ENCODE measurements at regions not wholly inside any gene's neighbourhood (a gene's known extent, or its start where the extent isn't known, plus 50 kb on each side); places are given as distances from the start of the nearest gene placed in this dataset.
"Not testable (repeated sequence)": the region's sequence is repeated elsewhere in the genome, so short reads cannot be mapped to it uniquely, and the experiment has no call there.

DNA sequence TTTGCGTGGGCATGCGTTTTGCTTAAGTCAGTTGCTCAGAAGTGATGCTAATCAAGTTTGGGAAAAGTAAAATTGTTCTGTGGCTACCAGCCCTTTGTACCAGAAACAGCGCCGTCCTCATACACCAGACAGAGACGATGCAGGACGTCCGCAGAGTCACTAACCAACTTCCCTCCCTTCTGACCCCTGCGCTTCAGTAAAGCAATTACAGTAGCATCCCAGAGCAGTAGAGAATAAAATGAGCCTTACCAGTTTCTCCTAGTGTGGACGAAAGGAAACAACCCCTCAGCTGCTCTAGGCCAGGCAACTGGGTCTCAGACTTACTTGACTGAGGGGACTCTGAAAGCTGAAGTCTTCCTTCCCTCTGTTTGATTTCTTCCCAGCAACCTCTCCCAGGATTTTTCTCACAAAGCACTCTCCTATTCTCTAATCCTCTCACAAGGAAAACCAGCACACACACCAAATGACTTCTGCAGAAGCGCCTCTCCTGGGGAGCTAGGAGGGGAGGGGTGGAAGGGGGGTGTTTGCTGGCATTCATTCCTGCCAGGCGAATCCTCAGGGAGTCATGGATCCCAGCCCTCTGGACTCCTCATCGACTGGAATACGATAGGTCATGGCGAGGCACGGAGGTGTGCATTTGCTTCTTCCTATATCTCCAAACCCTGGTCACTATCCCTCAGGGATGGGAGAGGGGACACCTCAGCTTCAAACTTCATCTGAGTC, 56.0 kb upstream of the MID1 start:
- no peak overlapping the region for H3K27ac ChIP-seq
- no peaks in the 10 kb centered on the region for H3K36me3 ChIP-seq
- H3K27me3 ChIP-seq: no peaks in the 10 kb centered on the region
- H3K4me3 ChIP-seq: no peak overlapping the region
- no peaks in the 10 kb centered on the region for H3K4me1 ChIP-seq
- H3K9me3 ChIP-seq: no peaks in the 10 kb centered on the region
- DNase-seq: no peak
- TF ChIP-seq, protein P1, sequence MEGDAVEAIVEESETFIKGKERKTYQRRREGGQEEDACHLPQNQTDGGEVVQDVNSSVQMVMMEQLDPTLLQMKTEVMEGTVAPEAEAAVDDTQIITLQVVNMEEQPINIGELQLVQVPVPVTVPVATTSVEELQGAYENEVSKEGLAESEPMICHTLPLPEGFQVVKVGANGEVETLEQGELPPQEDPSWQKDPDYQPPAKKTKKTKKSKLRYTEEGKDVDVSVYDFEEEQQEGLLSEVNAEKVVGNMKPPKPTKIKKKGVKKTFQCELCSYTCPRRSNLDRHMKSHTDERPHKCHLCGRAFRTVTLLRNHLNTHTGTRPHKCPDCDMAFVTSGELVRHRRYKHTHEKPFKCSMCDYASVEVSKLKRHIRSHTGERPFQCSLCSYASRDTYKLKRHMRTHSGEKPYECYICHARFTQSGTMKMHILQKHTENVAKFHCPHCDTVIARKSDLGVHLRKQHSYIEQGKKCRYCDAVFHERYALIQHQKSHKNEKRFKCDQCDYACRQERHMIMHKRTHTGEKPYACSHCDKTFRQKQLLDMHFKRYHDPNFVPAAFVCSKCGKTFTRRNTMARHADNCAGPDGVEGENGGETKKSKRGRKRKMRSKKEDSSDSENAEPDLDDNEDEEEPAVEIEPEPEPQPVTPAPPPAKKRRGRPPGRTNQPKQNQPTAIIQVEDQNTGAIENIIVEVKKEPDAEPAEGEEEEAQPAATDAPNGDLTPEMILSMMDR (IDR thresholded peaks at IDR 0.05): no peak
- TF ChIP-seq POLR2A (IDR thresholded peaks at IDR 0.05): no peak

DNA sequence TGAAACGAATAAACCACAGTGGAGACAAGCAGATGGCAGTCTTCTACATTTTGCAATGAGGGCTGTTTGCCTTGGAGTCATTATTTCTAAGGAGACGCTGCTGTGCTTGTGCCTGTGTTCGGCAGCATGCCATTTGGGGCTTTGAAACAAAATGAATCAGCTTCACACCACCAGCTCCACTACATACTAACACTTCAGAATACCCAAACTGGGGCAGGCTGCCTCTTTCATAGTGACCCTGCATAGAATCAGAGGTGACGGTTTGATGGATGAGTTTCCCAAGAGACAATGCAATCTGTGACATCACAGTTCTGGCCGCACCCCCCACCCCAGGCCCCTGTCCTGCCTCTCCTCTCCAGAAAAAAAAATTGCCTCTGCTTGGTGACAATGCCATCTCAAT, 57.1 kb upstream of the MID1 start:
- H3K27ac ChIP-seq: no peak overlapping the region
- H3K27me3 ChIP-seq: no peaks in the 10 kb centered on the region
- no peak for DNase-seq
- no peaks in the 10 kb centered on the region for H3K9me3 ChIP-seq
- TF ChIP-seq, protein P1 (IDR thresholded peaks at IDR 0.05): no peak
- TF ChIP-seq POLR2A (IDR thresholded peaks at IDR 0.05): no peak
- H3K36me3 ChIP-seq: no peaks in the 10 kb centered on the region
- H3K4me3 ChIP-seq: no peak overlapping the region
- no peaks in the 10 kb centered on the region for H3K4me1 ChIP-seq

DNA sequence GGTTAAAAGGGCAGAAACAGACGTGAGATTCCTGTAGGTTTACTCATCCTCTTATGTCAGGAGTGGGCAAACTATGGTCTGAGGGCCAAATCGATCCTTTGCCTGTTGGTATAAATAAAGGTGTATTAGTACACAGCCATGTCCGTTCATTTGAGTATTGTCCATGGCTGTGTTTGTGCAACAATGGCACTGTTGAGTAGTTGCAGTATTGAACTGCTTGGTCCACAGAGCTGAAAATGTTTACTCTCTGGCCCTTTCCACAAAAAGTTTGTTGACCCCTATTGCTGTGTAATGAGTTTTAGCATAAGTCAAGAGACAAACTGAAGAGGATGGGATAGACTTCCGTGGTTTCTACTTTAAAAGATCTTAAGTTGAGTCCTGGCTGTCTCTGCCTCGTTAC, 59.0 kb upstream of the MID1 start:
- H3K4me3 ChIP-seq: no peak overlapping the region
- no peaks in the 10 kb centered on the region for H3K9me3 ChIP-seq
- DNase-seq: no peak
- H3K27ac ChIP-seq: no peak overlapping the region
- H3K36me3 ChIP-seq: no peaks in the 10 kb centered on the region
- TF ChIP-seq, protein P1 (IDR thresholded peaks at IDR 0.05): no peak
- TF ChIP-seq POLR2A (IDR thresholded peaks at IDR 0.05): no peak
- no peaks in the 10 kb centered on the region for H3K4me1 ChIP-seq
- no peaks in the 10 kb centered on the region for H3K27me3 ChIP-seq

DNA sequence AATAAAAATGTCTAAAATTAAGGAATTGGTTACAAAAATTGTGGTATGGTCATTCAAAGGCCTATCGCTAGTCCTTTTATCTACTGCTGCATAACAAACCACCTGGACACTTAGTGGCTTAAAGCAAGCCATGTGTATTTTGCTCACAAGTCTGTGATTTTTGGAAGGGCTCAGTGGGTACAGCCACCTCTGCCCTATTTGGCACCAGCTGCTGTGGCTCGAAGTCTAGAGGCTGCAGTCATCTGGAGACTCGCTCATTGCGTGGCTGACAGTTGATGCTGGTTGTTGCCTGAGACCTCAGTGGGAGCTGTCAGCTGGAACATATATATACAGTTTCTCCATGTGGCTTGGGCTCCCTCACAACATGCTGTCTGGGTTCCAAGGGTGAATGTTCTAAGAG, 60.8 kb upstream of the MID1 start:
- no peak overlapping the region for H3K27ac ChIP-seq
- DNase-seq: no peak
- H3K9me3 ChIP-seq: no peaks in the 10 kb centered on the region
- H3K4me1 ChIP-seq: no peaks in the 10 kb centered on the region
- H3K36me3 ChIP-seq: no peaks in the 10 kb centered on the region
- TF ChIP-seq, protein P1 (IDR thresholded peaks at IDR 0.05): no peak
- TF ChIP-seq POLR2A (IDR thresholded peaks at IDR 0.05): no peak
- no peak overlapping the region for H3K4me3 ChIP-seq
- no peaks in the 10 kb centered on the region for H3K27me3 ChIP-seq

DNA sequence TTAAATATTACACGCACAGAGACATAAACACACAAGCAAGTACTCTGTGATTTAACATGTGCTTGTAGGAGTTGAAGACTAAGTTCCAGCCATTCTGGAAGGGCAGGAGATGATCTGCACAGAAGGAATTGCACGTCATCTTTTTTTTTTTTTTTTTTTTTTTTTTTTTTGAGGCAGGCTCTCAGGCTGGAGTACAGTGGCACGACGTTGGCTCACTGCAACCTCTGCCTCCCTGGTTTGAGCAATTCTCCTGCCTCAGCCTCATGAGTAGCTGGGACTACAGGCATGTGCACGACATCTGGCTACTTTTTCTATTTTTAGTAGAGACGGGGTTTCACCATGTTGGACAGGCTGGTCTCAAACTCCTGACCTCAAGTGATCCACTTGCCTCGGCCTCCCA, 63.2 kb upstream of the MID1 start:
- H3K36me3 ChIP-seq, H3K4me3 ChIP-seq, DNase-seq, H3K27me3 ChIP-seq, H3K27ac ChIP-seq, H3K9me3 ChIP-seq, H3K4me1 ChIP-seq: not testable (repeated sequence)

DNA sequence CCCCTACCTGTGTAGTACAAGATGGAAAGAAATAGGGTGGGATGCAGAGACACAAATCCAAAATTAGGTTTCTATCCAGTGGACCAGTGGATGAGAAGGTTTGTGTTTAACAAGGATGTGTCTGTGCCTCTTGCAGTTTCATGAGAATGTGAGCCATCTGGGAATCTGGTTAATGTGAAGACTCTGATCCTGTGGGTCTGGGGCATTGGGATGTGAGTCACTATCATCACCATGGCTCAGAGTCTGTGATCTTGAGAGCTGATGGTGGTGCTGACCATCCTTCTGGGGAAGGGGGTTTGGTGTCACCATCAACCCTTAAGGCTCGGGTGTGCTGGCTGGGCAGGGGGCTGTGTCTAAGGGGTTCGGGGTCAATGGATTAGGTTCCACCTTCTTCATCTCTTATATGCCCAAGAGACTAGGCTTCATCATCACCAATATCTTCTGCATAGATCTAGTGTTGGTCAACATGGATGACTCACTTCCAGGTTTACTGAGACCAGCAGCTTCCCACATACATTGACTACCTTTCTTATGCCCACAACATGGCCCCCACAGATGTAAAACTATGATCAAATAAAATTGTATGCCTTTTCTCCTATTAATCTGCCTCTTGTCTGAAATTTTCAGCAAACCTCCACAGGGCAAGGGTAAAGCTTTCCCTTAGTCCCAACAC, 65.7 kb upstream of the MID1 start:
- Histone ChIP-seq H3K27ac (no peak overlapping the region), H3K4me1 (no peaks in the 10 kb centered on the region), H3K9me3 (no peaks in the 10 kb centered on the region), H3K27me3 (no peaks in the 10 kb centered on the region), H3K4me3 (no peak overlapping the region), H3K36me3 (no peaks in the 10 kb centered on the region)
- no peak for DNase-seq
- TF ChIP-seq POLR2A (IDR thresholded peaks at IDR 0.05): no peak
- TF ChIP-seq, protein P1 (IDR thresholded peaks at IDR 0.05): no peak

DNA sequence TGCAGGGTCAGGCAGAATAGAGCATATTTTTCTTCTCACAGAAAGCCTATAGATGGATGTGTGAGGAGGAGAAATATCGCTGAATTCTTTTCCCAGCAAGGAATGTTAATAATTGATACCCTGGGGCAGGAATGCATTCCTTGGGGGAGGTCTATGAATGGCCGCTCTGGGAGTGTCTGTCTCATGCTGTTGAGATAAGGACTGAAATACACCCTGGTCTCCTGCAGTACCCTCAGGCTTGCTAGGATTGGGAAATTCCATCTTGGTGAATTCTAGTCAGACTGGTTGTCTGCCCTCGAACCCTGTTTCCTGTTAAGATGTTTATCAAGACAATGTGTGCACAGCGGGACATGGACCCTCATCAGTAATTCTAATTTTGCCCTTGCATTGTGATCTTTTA, 71.4 kb upstream of the MID1 start:
- DNase-seq, H3K9me3 ChIP-seq, H3K4me1 ChIP-seq, H3K27ac ChIP-seq, H3K4me3 ChIP-seq, H3K36me3 ChIP-seq, H3K27me3 ChIP-seq: not testable (repeated sequence)
